NAMALWA (cell line): ENCODE measurements at regions not wholly inside any gene's neighbourhood (a gene's known extent, or its start where the extent isn't known, plus 50 kb on each side); places are given as distances from the start of the nearest gene placed in this dataset.
A peak's percentile ranks its signal among the peaks of the same experiment; 100 is the strongest.
"Not testable (repeated sequence)": the region's sequence is repeated elsewhere in the genome, so short reads cannot be mapped to it uniquely, and the experiment has no call there.

Source experiments
- DNase-seq: peaks from one replicate; pipeline ENCODE4 v3.0.0-alpha.2; 2015; ENCODE audit warnings: low spot score

DNA sequence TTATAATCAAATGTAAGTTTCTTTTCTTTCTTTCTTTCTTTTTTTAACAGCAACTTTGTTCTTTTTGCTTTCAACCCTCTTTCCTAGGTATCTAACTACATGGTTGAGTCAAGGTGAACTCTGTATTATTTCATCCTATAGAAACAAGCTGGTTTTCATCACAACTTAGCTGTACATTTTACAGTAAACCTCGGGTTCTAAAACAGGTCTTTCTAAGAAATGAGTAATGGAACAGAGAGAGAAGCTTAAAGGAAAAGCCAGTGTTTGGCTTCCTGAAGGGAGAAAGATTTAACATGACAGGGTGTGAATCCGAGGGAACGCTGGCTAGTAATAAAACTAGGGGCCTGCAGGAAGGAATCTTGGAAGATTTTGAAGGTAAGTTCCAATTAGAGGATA is 143.4 kb upstream of the ITGB1 start:
- DNase-seq = no peak

DNA sequence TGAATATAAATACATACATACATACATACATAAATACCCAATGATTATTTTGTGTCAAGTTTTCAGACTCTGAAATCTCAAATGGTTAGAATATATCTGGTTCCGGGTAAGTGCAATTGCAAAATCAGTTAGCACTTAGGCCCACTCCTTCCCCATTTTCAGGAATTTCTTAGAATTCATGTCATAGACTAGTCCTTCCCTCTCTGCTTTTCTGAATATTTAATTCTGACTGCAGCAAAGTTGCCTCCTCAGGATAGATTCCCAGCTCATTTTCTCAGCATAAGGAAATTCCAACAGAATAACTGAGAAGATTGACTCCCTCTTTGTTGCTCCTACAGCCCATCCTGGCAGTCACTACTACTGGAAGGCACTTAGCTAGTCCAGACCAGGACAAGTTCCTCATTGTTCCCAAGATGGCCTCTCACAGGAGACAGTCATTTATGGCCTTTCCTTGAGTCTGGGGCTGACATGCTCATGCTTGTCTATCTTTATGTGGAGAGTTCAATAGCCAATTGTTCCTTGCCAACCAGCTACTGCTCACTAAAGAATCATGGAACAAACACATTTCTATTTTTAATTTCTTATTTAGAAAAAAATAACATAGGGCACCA is 142.9 kb upstream of the ITGB1 start:
- no peak for DNase-seq

DNA sequence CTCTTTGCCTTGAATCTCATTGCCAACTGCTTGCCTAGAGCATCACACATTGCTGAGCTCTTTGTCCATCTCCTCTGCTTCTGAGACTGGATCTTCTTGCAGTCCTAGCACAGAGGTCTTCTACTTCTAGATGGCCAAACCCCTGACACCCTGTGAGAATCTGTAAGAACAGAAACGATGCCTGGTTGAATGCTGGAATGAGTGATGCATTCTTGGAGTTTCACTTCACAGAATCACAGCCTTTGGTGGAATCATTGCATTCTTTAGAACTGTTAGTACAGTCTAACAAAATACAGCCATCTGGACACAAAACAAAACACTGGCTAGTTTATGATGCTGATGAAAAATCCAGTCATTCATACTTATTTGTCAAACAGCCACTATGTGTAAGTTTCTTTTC is 141.7 kb upstream of the ITGB1 start:
- DNase-seq = no peak

DNA sequence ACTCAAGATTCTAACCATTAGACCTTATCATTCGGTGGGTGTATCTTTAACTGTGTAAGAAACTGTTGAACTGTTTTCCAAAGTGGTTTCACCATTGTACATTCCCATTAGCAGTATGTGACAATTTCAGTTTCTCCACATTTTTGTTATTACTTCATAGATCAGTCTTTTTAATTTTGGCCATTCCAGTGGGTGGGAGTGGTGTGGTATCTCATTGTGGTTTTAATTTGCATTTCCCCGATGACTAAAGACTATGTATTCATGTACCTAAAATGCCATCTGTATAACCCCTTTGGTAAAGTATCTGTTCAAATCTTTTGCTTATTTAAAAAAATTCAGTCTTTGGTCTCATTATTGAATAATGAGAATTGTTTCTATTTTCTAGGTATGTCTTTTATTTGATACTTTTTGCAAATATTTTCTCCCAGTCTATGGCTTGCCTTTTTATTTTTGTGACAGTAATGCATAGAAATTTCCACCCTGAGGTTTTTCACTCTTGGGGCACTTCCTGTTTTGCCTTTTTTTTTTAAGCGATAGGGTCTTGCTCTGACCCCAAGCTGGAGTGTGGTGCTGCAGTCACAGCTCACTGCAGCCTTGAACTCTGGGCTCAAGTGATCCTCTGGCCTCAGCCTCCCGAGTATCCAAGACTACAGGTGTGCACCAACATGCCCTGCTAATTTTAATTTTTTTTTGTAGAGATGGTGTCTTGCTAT is 141.1 kb upstream of the ITGB1 start:
- DNase-seq = peak; percentile 53

DNA sequence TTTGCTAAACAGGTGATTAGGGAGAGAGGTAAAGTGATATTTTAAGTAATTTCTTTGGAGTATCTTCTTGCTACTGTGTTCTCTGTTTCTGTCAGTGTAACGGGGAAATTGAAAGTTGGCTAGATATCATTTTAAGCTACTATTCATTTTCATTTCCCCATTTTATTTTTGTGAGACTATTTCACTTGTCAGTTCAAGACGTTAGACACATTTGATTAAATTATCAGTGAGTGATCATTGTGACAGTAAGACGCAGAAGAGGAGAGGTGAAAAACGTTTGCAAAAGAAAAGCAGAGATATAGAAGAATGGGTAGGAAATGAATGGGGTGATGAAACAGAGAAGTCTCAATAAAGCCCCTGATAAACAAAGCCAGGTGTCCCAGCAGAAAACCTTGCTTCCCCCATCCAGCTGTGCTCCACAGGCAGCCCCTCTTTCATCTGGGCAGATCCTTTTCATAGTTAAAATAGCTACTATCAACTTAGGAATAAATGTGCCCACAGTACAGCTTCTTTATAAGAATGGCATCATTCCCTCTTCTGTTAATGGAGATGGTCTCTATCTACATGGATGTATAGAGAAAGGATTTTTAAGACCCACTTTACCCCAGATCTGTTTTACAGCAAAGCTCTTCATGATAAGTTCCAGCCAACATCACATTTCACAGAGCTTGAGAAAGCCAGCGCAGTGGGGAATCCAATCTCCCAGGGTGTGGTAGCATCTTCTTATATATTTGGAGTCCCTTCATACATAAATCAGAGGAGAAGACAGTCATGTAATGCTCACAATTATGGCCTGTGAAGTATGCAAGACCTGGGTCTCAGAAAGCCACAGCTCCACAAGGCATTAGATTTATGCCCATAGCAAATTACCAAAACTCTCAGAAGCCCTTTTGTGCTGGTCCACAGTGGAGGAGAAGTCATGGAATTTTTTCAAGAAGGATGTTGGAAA is 138.1 kb upstream of the ITGB1 start:
- DNase-seq = peak; percentile 60

DNA sequence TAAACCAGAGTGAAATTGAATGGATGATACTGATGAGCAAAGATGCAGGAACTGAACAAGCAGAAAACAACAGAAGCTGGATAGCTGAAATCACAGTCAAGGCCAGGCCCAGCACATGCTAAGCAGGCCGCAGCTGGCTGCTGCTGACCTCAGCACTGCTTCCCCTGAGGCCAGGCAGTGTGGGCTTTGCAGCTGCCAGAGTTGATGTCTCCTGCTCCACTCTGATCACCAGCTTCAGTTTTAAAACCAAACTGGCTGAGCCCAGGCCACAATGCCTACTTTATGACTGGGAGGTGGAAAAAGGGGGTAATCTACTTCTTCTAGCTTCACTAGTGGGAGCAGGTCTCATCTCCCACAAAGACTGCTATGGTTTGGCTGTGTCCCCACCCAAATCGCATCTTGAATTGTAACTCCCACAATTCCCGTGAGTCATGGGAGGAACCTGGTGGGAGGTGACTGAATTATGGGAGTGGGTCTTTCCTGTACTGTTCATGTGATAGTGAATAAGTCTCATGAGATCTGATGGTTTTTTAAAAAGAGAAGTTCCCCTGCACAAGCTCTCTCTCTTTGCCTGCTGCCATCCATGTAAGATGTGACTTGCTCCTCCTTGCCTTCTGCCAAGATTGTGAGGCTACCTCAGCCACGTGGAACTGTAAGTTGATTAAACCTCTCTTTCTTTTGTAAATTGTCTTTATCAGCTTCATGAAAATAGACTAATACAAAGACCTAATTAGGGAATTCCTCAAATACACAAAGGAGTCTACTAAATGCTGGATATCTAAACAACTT is 136.4 kb upstream of the ITGB1 start:
- no peak for DNase-seq

DNA sequence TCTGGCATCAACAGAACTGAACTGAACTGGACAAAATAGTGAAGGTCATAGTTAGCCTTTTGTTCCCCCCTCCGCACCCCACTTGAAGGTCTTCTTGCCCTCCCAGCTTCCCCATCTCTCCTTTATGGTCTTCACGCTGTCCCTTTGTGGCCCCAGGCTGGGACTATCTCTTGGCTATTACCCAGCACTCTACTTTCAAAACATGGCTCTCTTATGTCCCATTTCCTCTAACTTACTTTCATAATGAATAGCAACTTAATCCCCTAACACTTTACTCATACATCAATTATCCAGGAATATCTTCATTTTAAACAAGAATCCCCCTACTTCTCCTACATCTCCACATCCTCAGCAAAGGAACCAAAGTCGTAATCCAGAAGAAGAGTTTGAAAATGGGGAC is 135.3 kb upstream of the ITGB1 start:
- DNase-seq = no peak

DNA sequence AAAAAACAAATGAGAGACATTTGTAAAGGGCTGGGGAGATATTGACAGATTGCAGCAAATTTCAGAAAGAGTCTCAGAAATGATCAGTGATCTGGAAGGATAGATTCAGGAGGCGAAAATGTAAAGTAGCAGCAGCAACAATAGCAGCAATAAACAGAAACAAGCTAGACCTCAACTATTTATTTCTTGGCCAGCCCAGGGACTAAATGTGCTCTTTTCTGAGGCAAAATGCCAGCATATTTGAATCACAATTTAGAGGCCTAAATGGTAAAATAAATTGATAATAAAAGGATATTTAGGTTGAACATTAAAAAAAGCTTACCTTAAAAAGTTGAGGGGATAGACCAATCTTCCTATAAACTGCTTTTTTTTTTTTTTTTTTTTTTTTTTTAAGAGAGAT is 134.6 kb upstream of the ITGB1 start:
- DNase-seq = no peak

DNA sequence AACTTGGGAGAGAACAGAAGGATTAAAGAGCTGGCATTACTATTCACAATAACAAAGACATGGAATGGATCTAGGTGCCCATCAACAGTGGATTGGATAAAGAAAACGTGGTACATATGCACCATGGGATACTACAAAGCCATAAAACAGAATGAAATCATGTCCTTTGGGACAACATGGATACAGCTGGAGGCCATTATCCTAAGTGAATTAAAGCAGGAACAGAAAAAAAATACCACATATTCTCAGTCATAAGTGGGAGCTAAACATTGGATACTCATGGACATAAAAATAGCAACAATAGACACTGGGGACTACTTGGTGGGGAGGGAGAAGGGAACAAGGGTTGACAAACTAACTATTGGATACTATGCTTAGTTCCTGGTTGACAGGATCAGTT is 133.2 kb upstream of the ITGB1 start:
- DNase-seq = no peak

DNA sequence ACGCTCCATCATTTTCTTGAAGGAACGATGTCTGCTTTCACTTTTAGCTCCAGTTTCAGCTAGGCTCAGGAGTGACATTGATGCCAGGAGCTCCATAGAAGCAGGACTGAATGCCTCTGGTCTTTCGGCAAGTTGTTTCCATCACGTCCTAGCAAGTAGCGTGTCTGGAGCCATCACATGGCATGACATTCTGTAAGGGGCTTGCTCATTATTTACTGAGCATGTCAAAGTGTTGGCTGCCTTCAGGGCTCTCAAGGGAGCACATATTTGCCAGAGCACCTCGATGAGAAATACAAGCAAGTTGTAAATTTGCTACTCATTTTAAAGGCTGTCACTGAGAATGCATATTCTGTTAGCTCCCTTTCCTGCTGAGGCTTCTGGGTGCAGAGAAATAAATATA is 131.0 kb upstream of the ITGB1 start:
- no peak for DNase-seq

DNA sequence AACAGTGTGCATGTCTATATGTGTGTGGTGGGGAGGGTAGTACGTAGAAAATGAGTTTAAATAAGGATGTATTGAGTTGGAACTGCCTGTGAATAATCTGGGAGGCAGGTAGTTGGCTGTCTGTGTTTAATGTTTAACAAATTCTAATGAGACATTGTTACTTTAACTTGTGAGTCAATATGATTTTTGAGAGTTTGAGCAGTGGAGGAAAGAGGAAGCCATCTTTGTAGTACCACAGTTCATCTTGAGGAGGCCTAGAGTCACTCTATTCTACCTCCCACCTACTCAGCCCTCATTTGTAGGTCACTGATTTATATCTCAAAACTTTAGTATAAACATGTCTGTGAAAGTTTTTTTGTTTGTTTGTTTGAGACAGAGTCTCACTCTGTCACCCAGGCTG is 129.9 kb upstream of the ITGB1 start:
- DNase-seq = no peak

DNA sequence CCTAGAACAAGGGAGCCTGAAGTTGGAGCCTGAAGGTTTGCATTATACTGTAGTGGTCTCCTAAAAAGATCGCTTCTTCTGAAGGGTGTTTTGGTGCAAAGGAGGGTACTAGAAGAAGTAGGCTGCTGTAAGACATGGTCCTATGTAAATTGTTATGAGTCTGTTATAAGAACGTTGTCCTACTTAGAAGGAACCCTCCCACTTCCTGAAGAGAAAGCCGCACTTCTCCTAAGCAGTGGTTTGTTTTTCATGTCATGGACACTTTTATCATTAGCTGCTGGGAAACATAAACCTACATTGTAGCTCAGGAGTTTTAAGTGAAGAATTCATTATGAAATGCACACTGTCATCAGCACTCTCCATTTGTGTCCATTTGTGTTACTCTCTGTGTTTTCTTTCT is 129.1 kb upstream of the ITGB1 start:
- no peak for DNase-seq

DNA sequence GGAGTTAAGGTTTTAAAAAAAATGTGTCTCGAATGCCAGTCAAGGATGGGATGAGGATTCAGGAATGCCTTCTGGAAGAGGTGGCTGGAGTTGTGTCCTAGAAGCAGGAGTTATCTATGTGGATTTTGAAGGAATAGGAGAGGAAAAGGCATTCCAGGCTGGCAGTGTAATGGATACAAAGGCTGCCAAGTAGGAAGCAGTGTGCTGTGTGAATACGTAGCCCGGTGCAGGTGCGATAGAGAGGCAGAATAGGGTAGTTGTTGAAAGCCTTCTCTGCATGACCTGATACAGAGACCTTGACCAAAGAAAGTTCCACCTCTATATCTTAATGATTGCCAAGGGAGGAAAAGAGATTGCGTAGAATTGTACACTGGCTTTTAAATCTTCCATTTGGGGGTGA is 128.1 kb upstream of the ITGB1 start:
- no peak for DNase-seq

DNA sequence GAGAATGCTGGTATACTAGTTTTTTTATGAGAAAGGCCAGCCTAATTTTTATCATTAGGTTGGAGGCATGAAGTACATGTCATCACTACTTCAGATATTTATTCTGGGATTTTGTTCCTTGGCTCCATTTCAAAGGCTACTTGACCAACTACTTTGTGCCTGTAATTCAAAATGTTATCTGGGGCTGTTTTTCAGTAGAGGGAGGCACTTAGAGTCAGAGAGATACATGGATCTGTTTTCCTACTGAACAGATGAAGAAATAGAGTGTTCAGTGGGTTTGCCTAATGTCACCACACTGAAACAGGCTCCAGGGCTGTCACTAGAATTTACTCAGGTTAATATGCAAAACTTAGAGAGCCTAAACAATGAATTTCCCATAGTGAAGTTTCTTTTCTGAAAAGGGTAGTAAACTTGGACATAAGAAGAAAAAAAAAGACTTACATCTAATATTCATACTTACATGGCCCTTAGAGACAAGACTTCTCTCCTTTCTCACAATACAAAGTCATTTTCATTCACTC is 127.3 kb upstream of the ITGB1 start:
- DNase-seq = no peak

DNA sequence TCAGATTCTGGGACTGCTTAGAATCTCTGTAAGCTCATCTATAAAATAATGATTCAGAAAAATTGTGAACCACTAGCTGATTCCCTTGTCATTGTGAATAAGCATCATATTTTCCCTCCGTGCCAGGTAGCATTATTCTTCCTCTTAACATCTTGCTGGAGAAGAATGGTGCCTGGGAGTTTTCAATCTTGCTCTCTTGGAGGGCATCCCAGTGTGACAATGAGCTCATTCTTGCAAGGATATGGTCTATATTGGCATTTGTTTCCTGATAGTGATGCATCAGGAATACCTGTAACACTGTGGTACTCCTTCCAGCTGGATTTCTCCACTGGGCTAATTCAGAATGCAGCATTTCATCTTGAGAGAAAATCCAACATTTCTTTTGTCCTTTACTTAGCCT is 126.4 kb upstream of the ITGB1 start:
- DNase-seq = no peak

DNA sequence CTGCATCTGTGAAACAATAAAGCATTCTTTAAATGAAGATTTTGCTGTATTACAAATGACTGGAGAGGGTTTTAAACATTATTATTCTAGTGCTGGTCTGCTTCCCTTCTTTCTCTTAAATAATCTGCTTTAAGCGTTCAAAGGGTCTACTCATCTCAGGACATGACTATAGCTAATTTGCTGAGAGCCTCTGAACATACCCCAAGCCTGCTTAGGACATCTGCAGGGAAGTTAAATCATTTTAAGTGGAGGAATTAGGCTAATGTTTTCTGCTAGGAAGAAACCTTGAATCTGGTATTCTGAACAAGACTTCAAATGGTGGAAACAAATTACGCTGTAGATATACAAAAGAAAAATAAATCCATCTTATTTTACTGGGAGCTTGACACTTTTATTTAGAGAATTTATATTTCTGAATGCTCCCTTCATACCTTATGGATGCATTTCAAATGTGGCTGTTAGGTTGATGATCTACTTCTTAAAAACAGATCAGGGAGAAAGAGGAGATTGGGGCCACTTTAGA is 124.4 kb upstream of the ITGB1 start:
- no peak for DNase-seq

DNA sequence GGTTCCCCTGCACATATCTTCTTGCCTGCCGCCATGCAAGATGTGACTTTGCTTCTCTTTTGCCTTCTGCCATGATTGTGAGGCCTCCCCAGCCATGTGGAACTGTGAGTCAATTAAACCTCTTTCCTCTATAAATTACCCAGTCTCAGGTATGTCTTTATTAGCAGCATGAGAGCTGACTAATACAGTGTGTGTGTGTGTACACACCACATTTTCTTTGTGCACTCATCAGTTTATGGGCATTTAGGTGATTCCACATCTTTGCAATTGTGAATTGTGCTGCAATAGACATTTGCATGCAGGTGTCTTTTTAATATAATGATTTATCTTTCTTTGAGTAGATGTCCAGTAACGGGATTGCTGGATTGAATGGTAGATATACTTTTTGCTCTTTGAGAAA is 122.4 kb upstream of the ITGB1 start:
- DNase-seq = not testable (repeated sequence)

DNA sequence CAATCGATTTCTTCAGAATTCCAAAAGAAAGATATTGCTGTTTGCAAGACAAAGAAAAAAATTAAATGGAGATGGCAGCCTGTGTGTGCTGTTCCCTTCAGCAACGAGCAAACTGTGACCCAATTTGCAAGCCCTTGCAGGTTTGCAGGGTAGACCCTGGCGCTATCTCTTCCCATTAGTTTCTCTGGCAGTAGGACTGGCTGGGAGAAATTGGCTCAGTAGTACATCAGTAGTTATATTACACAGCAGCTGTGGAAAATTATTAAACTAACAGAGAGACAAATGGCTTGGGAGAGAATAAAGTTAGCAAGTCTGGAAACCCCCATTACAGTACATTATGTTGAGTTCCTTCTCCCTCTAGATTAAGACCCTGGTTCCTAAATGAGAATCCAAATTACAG is 116.4 kb upstream of the ITGB1 start:
- DNase-seq = no peak

DNA sequence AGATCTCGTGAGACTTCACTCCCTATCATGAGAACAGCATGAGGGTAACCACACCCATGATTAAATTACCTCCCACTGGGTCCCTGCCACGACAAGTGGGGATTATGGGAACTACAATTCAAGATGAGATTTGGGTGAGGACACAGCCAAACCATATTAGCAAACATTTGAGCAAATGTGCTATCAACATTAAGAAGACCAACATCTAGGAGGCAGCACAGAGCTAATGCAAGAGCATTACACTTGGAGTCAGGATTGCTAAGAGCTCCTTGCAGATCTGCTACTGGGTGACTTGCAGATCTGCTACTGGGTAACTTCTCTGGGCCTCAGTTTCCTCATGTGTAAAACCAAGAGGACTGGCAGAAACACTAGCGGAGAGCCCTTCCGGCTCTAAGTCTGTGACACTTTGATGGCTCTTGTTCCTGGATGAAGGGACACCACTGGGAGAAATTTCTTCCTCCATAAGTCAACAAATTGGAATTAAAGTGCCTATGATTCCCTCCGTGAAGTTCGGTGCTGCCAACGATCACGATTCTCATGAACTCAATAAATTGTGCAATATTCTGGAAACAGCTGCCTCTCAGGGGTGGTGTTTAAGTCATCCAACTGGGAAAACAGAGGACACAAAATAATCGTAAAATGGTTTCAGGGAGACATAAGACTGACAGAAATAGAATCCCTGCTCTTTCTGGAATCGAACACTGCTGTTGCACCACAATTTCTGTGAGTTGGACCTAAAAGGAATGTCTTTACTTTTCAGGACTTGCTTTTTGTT is 115.8 kb upstream of the ITGB1 start:
- DNase-seq = peak; percentile 30

DNA sequence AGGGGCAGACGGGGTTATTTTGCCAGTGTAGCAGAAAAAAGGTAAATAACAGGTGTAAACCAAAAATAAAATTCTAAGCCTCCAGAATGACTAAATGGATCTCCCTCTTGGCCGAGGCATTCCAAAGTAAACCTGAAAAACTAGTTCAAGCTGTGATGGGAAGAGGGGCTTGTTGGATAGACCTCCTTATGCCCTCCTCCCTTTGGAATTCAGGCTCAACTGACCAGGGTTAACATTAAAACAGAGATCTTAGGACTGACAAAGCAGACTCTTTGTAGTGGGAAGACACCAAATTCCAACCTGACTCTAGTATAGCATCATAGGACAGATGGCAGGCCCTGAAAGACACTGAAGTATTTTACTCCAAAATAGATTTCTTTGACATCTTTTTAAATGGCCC is 113.8 kb upstream of the ITGB1 start:
- DNase-seq = no peak

DNA sequence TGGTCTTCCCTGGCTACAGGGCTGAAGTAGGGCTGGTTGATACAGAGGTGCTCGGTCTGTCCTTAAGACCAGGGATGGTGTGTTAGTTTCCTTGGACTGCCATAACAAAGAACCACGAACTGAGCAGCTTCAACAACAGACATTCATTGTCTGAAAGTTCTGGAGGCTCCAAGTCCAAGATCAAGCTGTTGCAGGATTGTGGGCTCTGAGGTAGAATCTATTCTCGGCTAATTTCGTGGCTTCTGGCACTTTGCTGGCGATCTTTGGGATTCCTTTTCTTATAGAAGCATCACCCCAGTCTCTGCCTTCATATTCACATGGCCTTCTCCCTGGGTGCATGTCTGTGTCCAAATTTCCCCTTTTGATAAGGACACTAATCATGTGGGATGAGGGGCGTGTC is 112.1 kb upstream of the ITGB1 start:
- DNase-seq = no peak
